ENCODE measurements at regions not wholly inside any gene's neighbourhood (a gene's known extent, or its start where the extent isn't known, plus 50 kb on each side); places are given as distances from the start of the nearest gene placed in this dataset.

DNA sequence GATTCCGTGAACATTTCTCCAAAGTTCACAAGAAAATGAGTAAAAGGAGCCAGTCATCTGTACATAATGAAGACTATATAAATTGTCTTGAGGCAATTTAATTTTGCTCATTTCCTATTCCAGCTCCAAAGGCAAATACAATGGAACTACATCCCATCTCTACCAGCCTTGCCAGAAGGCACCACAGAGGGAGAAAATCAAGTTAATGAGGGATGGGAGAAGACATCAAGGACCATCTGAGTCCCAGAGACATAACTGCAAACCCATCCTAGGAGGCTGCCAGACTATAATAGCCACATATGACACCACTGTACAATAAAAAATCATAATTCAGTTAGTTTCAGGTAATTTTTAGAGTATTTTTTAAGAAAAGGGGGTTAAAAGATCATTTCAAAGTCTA, 136.3 kb upstream of the RGMB start:
- no peak for TF ChIP-seq ZNF175 (tag by site-specific recombination; IDR thresholded peaks at IDR 0.05)
- TF ChIP-seq, protein P1, sequence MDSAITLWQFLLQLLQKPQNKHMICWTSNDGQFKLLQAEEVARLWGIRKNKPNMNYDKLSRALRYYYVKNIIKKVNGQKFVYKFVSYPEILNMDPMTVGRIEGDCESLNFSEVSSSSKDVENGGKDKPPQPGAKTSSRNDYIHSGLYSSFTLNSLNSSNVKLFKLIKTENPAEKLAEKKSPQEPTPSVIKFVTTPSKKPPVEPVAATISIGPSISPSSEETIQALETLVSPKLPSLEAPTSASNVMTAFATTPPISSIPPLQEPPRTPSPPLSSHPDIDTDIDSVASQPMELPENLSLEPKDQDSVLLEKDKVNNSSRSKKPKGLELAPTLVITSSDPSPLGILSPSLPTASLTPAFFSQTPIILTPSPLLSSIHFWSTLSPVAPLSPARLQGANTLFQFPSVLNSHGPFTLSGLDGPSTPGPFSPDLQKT (IDR thresholded peaks at IDR 0.05; ENCODE audit: borderline replicate concordance, low read depth, low read length) = no peak
- no peak for TF ChIP-seq ZBTB1 (tag by site-specific recombination; IDR thresholded peaks at IDR 0.05)
- no peak for TF ChIP-seq ZNF830 (tag by site-specific recombination; IDR thresholded peaks at IDR 0.05; ENCODE audit: low read depth)
- no peak for TF ChIP-seq ZNF623 (tag by site-specific recombination; IDR thresholded peaks at IDR 0.05)
- no peak for TF ChIP-seq ZNF184 (tag by site-specific recombination; IDR thresholded peaks at IDR 0.05)
- TF ChIP-seq ZNF692 (tag by site-specific recombination; IDR thresholded peaks at IDR 0.05) = no peak
- Histone ChIP-seq H3K4me1 (ENCODE audit: control insufficient read depth, insufficient read depth, low read length) (no peaks in the 10 kb centered on the region), H3K9me3 (ENCODE audit: control insufficient read depth, insufficient read depth, low read depth, low read length) (no peaks in the 10 kb centered on the region), H3K36me3 (ENCODE audit: control insufficient read depth in 2 of 2, insufficient read depth in 1 of 2, low read length in 2 of 2) (no peaks in the 10 kb centered on the region), H3K4me3 (ENCODE audit: low read depth, low read length) (no peak overlapping the region), H3K27ac (ENCODE audit: extremely low read depth, low read depth, low read length) (no peak overlapping the region)
- POLR2A ChIA-PET = no interaction called here
- CTCF ChIA-PET = no interaction called here

DNA sequence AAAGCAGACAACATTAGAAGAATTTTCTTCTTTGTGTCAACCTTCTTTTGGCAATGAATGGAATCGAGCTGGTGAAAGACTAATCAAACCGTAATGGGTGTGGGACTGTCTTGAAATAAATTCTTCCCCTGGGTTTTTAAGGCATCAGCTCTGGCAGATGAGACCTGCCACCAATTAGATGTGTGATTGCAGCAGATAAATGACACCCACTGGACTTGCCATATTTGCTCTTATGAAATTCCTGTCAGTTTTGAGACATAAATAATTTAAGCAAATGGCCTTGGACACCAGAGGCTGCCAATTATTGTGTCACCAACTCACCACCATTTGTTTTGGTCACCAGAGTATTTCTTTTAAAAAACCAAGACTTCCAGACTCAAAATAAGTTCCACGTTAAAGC, 135.9 kb upstream of the RGMB start:
- no peaks in the 10 kb centered on the region for H3K36me3 ChIP-seq (ENCODE audit: control insufficient read depth in 2 of 2, insufficient read depth in 1 of 2, low read length in 2 of 2)
- no peak overlapping the region for H3K4me3 ChIP-seq (ENCODE audit: low read depth, low read length)
- no peaks in the 10 kb centered on the region for H3K4me1 ChIP-seq (ENCODE audit: control insufficient read depth, insufficient read depth, low read length)
- TF ChIP-seq ZNF169 (tag by site-specific recombination; IDR thresholded peaks at IDR 0.05) = no peak
- no peak for TF ChIP-seq ZNF488 (tag by site-specific recombination; IDR thresholded peaks at IDR 0.05)
- TF ChIP-seq, protein P2, sequence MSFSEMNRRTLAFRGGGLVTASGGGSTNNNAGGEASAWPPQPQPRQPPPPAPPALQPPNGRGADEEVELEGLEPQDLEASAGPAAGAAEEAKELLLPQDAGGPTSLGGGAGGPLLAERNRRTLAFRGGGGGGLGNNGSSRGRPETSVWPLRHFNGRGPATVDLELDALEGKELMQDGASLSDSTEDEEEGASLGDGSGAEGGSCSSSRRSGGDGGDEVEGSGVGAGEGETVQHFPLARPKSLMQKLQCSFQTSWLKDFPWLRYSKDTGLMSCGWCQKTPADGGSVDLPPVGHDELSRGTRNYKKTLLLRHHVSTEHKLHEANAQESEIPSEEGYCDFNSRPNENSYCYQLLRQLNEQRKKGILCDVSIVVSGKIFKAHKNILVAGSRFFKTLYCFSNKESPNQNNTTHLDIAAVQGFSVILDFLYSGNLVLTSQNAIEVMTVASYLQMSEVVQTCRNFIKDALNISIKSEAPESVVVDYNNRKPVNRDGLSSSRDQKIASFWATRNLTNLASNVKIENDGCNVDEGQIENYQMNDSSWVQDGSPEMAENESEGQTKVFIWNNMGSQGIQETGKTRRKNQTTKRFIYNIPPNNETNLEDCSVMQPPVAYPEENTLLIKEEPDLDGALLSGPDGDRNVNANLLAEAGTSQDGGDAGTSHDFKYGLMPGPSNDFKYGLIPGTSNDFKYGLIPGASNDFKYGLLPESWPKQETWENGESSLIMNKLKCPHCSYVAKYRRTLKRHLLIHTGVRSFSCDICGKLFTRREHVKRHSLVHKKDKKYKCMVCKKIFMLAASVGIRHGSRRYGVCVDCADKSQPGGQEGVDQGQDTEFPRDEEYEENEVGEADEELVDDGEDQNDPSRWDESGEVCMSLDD (tag by site-specific recombination; IDR thresholded peaks at IDR 0.05) = no peak
- TF ChIP-seq ZNF10 (tag by site-specific recombination; IDR thresholded peaks at IDR 0.05) = no peak
- TF ChIP-seq ZNF155 (tag by site-specific recombination; IDR thresholded peaks at IDR 0.05) = no peak
- TF ChIP-seq ZNF350 (tag by site-specific recombination; IDR thresholded peaks at IDR 0.05) = no peak
- no peak for TF ChIP-seq PRDM1 (tag by site-specific recombination; IDR thresholded peaks at IDR 0.05)
- TF ChIP-seq ZNF76 (tag by site-specific recombination; IDR thresholded peaks at IDR 0.05; ENCODE audit: borderline replicate concordance, low read depth) = no peak
- TF ChIP-seq ZBTB48 (tag by site-specific recombination; IDR thresholded peaks at IDR 0.05) = no peak
- no peak for TF ChIP-seq ZNF514 (tag by site-specific recombination; IDR thresholded peaks at IDR 0.05)
- ChIA-PET POLR2A (no interaction called here), CTCF (no interaction called here)
- H3K27ac ChIP-seq (ENCODE audit: extremely low read depth, low read depth, low read length) = no peak overlapping the region
- H3K9me3 ChIP-seq (ENCODE audit: control insufficient read depth, insufficient read depth, low read depth, low read length) = no peaks in the 10 kb centered on the region

DNA sequence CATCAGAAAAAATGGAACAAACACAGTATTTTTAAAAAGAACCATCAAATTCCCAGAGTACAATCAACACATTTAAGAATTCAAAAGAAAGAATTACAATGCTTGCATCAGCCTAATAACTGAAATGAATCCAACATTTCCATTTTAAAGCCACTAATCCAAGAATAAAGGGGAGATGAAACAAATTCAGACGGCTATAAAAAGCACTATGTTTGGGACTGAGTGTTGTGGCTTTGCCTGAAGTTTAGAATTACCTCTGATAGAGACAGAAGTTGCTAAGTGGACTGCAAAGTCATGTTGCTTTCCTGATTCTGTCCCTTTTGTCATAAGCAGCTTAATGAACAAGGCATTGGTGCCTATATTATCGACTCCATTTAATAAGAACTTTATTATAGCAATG, 135.4 kb upstream of the RGMB start:
- Histone ChIP-seq H3K36me3 (ENCODE audit: control insufficient read depth in 2 of 2, insufficient read depth in 1 of 2, low read length in 2 of 2) (no peaks in the 10 kb centered on the region), H3K9me3 (ENCODE audit: control insufficient read depth, insufficient read depth, low read depth, low read length) (no peaks in the 10 kb centered on the region), H3K27ac (ENCODE audit: extremely low read depth, low read depth, low read length) (no peak overlapping the region), H3K4me3 (ENCODE audit: low read depth, low read length) (no peak overlapping the region), H3K4me1 (ENCODE audit: control insufficient read depth, insufficient read depth, low read length) (no peaks in the 10 kb centered on the region)
- POLR2A ChIA-PET = no interaction called here
- TF ChIP-seq ZNF626 (tag by site-specific recombination; IDR thresholded peaks at IDR 0.05) = no peak
- no peak for TF ChIP-seq ZNF366 (tag by site-specific recombination; conservative IDR thresholded peaks at IDR 0.05)
- no peak for TF ChIP-seq ZNF585B (tag by site-specific recombination; IDR thresholded peaks at IDR 0.05)
- no peak for TF ChIP-seq IKZF3 (tag by site-specific recombination; IDR thresholded peaks at IDR 0.05)
- CTCF ChIA-PET = interaction anchor here (0.6 kb wide), 1 partner anchor 1012 kb away, joined by 3 read pairs; no protein-coding TSS in a partner anchor
